ENCODE measurements at regions not wholly inside any gene's neighbourhood (a gene's known extent, or its start where the extent isn't known, plus 50 kb on each side); places are given as distances from the start of the nearest gene placed in this dataset.

- DNase-seq = no peak
Measured at GRCh38 chr18:26741048-26741447, 124.5 kb downstream of the AQP4 start.

- DNase-seq = no peak
Measured at GRCh38 chr18:26740396-26740795, 125.1 kb downstream of the AQP4 start.

GRCh38 chr18:26738706-26739105 is 126.8 kb downstream of the AQP4 start:
- no peak for DNase-seq

GRCh38 chr18:26736301-26736700 is 129.2 kb downstream of the AQP4 start:
- DNase-seq = no peak

- DNase-seq = no peak
Measured at GRCh38 chr18:26734760-26735159, 130.7 kb downstream of the AQP4 start.

- DNase-seq = no peak
Measured at GRCh38 chr18:26729449-26729848, 136.1 kb downstream of the AQP4 start.

- DNase-seq = no peak
Measured at GRCh38 chr18:26729008-26729407, 136.5 kb downstream of the AQP4 start.

GRCh38 chr18:26723981-26724380 is 141.5 kb downstream of the AQP4 start:
- no peak for DNase-seq

- DNase-seq = no peak
Measured at GRCh38 chr18:26722565-26722931, 143.0 kb downstream of the AQP4 start.

- no peak for DNase-seq
Measured at GRCh38 chr18:26721854-26722564, 143.5 kb downstream of the AQP4 start.

GRCh38 chr18:26719896-26720295 is 145.6 kb downstream of the AQP4 start:
- no peak for DNase-seq

- DNase-seq = no peak
Measured at GRCh38 chr18:26717123-26717719, 148.3 kb downstream of the AQP4 start.

GRCh38 chr18:26714739-26715138 is 150.8 kb downstream of the AQP4 start:
- no peak for DNase-seq

- no peak for DNase-seq
Measured at GRCh38 chr18:26711756-26712155, 153.8 kb downstream of the AQP4 start.

- DNase-seq = no peak
Measured at GRCh38 chr18:26710470-26711096, 154.9 kb downstream of the AQP4 start.

GRCh38 chr18:26709897-26710296 is 155.6 kb downstream of the AQP4 start:
- DNase-seq = no peak

- DNase-seq = no peak
Measured at GRCh38 chr18:26708806-26709716, 156.4 kb downstream of the AQP4 start.

GRCh38 chr18:26706911-26707351 is 158.6 kb downstream of the AQP4 start:
- DNase-seq = no peak

- no peak for DNase-seq
Measured at GRCh38 chr18:26705757-26706156, 157.4 kb upstream of the KCTD1 start.

- no peak for DNase-seq
Measured at GRCh38 chr18:26703170-26703930, 155.0 kb upstream of the KCTD1 start.

GRCh38 chr18:26702086-26702485 is 153.7 kb upstream of the KCTD1 start:
- DNase-seq = no peak

GRCh38 chr18:26700728-26701127 is 152.4 kb upstream of the KCTD1 start:
- DNase-seq = no peak

- no peak for DNase-seq
Measured at GRCh38 chr18:26700201-26700600, 151.8 kb upstream of the KCTD1 start.

Measured in NCI-H748 treated with DMSO at 0.1 percent for 48 hours (cell line).